Endothelial cell of umbilical vein (primary cell): ENCODE measurements at regions not wholly inside any gene's neighbourhood (a gene's known extent, or its start where the extent isn't known, plus 50 kb on each side); places are given as distances from the start of the nearest gene placed in this dataset.

Experiments
- BruUV-seq: library from RNA; stranded (reverse); fragments of 400-500 nt; replicated peaks from 2 replicates; lab custom pipeline; 2021; lab: Mats Ljungman, UMichigan
- CTCF ChIA-PET: fragments of 300-600, 350-600 bp; sonication (Branson Sonifier 250); formaldehyde crosslinking; loops from one replicate; lab custom pipeline; 2021; ENCODE audit warnings: antibody characterized with exemption, inconsistent platforms; lab: Charles Lee
- POLR2A ChIA-PET: fragments of 300-600, 350-600 bp; sonication (Branson Sonifier 250); formaldehyde crosslinking; loops from one replicate; lab custom pipeline; 2021; ENCODE audit warnings: antibody characterized with exemption, inconsistent platforms; lab: Charles Lee
- DNase-seq: peaks from one replicate; pipeline ENCODE4 v3.0.0-alpha.2; 2011; ENCODE audit warnings: low read depth, low spot score
- FAIRE-seq: peaks from 2 replicates; lab custom pipeline; 2011; peaks lifted over from hg19 to GRCh38; lab: Jason Lieb, UNC
- H2AFZ ChIP-seq: 2 replicates; pipeline ENCODE4 v1.6.0; 2012; ENCODE audit warnings: low read depth, low read length, control low read depth, inconsistent platforms
- H3K27ac ChIP-seq: 2 replicates; pipeline ENCODE4 v1.5.1; 2011; ENCODE audit warnings: low read depth, mild to moderate bottlenecking, control low read depth, low read length, moderate library complexity; ENCODE audit not compliant: insufficient read depth
- H3K27me3 ChIP-seq, 2 experiments: 2 replicates each; pipeline versions ENCODE4 v1.6.0 to v1.6.1; 2011; ENCODE audit warnings: low read length in 2 of 2, mixed read lengths in 1 of 2; ENCODE audit not compliant: control insufficient read depth in 2 of 2, insufficient read depth in 2 of 2
- H3K36me3 ChIP-seq, 2 experiments: 2 replicates in 1 of 2; 3 replicates in 1 of 2; pipeline ENCODE4 v1.5.1; 2011; ENCODE audit warnings: low read length in 2 of 2, mild to moderate bottlenecking in 1 of 2, moderate library complexity in 1 of 2; ENCODE audit not compliant: control insufficient read depth in 2 of 2, insufficient read depth in 2 of 2; ENCODE audit errors: extremely low read depth in 1 of 2
- H3K4me1 ChIP-seq: 3 replicates; pipeline ENCODE4 v1.5.1; 2011; ENCODE audit warnings: mild to moderate bottlenecking, low read length; ENCODE audit not compliant: control insufficient read depth, insufficient read depth; ENCODE audit errors: extremely low read depth
- H3K4me2 ChIP-seq: 2 replicates; pipeline ENCODE4 v1.6.1; 2011; ENCODE audit warnings: low read length, control low read depth, mixed read lengths; ENCODE audit not compliant: insufficient read depth
- H3K4me3 ChIP-seq, 3 experiments: fragments of 200-600 bp in 1 of 3; sonication (generic), shearing (Covaris generic) in 1 of 3; replicated peaks in 1 of 3; 2 replicates each; pipeline ENCODE4 v1.5.1; 2011 to 2016; ENCODE audit warnings: control low read depth in 3 of 3, low read length in 3 of 3, mild to moderate bottlenecking in 2 of 3, inconsistent platforms in 1 of 3, low read depth in 1 of 3, moderate library complexity in 1 of 3; ENCODE audit not compliant: insufficient read depth in 1 of 3
- H3K79me2 ChIP-seq: 2 replicates; pipeline ENCODE4 v1.6.0; 2012; ENCODE audit warnings: low read length, inconsistent platforms; ENCODE audit not compliant: control insufficient read depth, insufficient read depth
- H3K9ac ChIP-seq: replicated peaks from 2 replicates; pipeline ENCODE3; 2011; ENCODE audit warnings: low read length, control low read depth; ENCODE audit not compliant: insufficient read depth; ENCODE audit errors: extremely low read depth
- H3K9me1 ChIP-seq: replicated peaks from 3 replicates; pipeline ENCODE4 v1.6.0; 2011; ENCODE audit warnings: mild to moderate bottlenecking, low read length; ENCODE audit not compliant: control insufficient read depth, insufficient read depth; ENCODE audit errors: extremely low read depth
- H3K9me3 ChIP-seq: replicated peaks from 2 replicates; pipeline ENCODE4 v1.5.1; 2012; ENCODE audit warnings: low read length, inconsistent platforms; ENCODE audit not compliant: control insufficient read depth, insufficient read depth
- H4K20me1 ChIP-seq: replicated peaks from 2 replicates; pipeline ENCODE3; 2011; ENCODE audit warnings: mild to moderate bottlenecking, low read length; ENCODE audit not compliant: control insufficient read depth, insufficient read depth; ENCODE audit errors: extremely low read depth
- EZH2 ChIP-seq: IDR thresholded peaks from 2 replicates; pipeline ENCODE4 v1.6.1; 2012; ENCODE audit warnings: borderline replicate concordance, low read depth, mild to moderate bottlenecking, moderate library complexity, low read length, inconsistent platforms; ENCODE audit not compliant: severe bottlenecking
- FOS ChIP-seq: IDR thresholded peaks from 2 replicates; pipeline ENCODE4 v1.6.1; 2011; ENCODE audit warnings: mild to moderate bottlenecking, low read length, moderate library complexity, borderline replicate concordance; ENCODE audit not compliant: insufficient read depth
- GATA2 ChIP-seq: IDR thresholded peaks from 2 replicates; pipeline ENCODE4 v1.7.0; 2011; ENCODE audit warnings: low read depth, mild to moderate bottlenecking, moderate library complexity, mixed read lengths, low read length; ENCODE audit not compliant: insufficient read length, insufficient read depth
- JUN ChIP-seq: IDR thresholded peaks from 2 replicates; pipeline ENCODE4 v1.6.1; 2011; ENCODE audit warnings: borderline replicate concordance, low read depth; ENCODE audit not compliant: insufficient read length, insufficient read depth
- MYC ChIP-seq: IDR thresholded peaks from one replicate; pipeline ENCODE4 v1.6.1; 2011; ENCODE audit warnings: mild to moderate bottlenecking, low read depth, low read length
- POLR2A ChIP-seq: IDR thresholded peaks from 2 replicates; pipeline ENCODE4 v1.6.1; 2012; ENCODE audit warnings: low read depth, mild to moderate bottlenecking, control low read depth, low read length
- POLR2AphosphoS5 ChIP-seq: IDR thresholded peaks from 2 replicates; pipeline ENCODE4 v1.6.1; 2012; ENCODE audit warnings: low read depth, mild to moderate bottlenecking, control low read depth, low read length, moderate library complexity; ENCODE audit not compliant: insufficient read depth
- dilution Hi-C: fragments of 300-500 bp; cut with MboI; formaldehyde crosslinking; loops from one replicate; pipeline ENCODE4 v1.15.0; 2019; ENCODE audit warnings: low sequenced_read_pairs; ENCODE audit not compliant: extremely low pct_ligation_motif_present
- intact Hi-C: fragments of 100-400 bp; cut with micrococcal nuclease; formaldehyde crosslinking; loops from one replicate; pipeline ENCODE4 v1.10.0; 2022
- TF ChIP-seq, protein P1 (sequence below), 2 donors: IDR thresholded peaks; 1 replicate in 1 of 2; 2 replicates in 1 of 2; pipeline ENCODE4 v1.5.1; 2011; ENCODE audit warnings: low read length in 2 of 2, mild to moderate bottlenecking in 2 of 2, moderate library complexity in 2 of 2, control low read depth in 1 of 2, inconsistent platforms in 1 of 2, low read depth in 1 of 2; ENCODE audit not compliant: insufficient read depth in 1 of 2; ENCODE audit errors: extremely low read depth in 1 of 2
- TF ChIP-seq, protein P2 (sequence below): IDR thresholded peaks from 2 replicates; pipeline ENCODE4 v1.6.1; 2011; ENCODE audit not compliant: insufficient read depth, insufficient read length

- Histone ChIP-seq H3K4me1 (peaks cover 20% of the 10 kb centered on the region), H2AFZ (peak overlapping the region; percentile 30), H3K9ac (no peak overlapping the region), H3K9me1 (no peaks in the 10 kb centered on the region), H4K20me1 (no peaks in the 10 kb centered on the region), H3K27me3 (no peaks in the 10 kb centered on the region), H3K4me2 (peak overlapping the region; percentile 19), H3K9me3 (no peaks in the 10 kb centered on the region), H3K79me2 (no peaks in the 10 kb centered on the region), H3K36me3 (no peaks in the 10 kb centered on the region), H3K4me3 (no peak overlapping the region), H3K27ac (peak overlapping the region; percentile 29)
- intact Hi-C loops (no loop called here), dilution Hi-C loops (no loop called here)
- TF ChIP-seq JUN (no peak), POLR2AphosphoS5 (no peak), EZH2 (no peak), POLR2A (no peak), GATA2 (no peak), FOS (no peak), MYC (no peak)
- TF ChIP-seq, protein P1, sequence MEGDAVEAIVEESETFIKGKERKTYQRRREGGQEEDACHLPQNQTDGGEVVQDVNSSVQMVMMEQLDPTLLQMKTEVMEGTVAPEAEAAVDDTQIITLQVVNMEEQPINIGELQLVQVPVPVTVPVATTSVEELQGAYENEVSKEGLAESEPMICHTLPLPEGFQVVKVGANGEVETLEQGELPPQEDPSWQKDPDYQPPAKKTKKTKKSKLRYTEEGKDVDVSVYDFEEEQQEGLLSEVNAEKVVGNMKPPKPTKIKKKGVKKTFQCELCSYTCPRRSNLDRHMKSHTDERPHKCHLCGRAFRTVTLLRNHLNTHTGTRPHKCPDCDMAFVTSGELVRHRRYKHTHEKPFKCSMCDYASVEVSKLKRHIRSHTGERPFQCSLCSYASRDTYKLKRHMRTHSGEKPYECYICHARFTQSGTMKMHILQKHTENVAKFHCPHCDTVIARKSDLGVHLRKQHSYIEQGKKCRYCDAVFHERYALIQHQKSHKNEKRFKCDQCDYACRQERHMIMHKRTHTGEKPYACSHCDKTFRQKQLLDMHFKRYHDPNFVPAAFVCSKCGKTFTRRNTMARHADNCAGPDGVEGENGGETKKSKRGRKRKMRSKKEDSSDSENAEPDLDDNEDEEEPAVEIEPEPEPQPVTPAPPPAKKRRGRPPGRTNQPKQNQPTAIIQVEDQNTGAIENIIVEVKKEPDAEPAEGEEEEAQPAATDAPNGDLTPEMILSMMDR (IDR thresholded peaks at IDR 0.05; ENCODE audit: extremely low read depth in 1 of 2, insufficient read depth in 1 of 2, low read depth in 1 of 2, low read length in 2 of 2), result no peak
- TF ChIP-seq, protein P2, sequence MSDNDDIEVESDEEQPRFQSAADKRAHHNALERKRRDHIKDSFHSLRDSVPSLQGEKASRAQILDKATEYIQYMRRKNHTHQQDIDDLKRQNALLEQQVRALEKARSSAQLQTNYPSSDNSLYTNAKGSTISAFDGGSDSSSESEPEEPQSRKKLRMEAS, result no peak
- DNase-seq, result no peak
- no TSS peak for BruUV-seq
- ChIA-PET POLR2A (no interaction called here), CTCF (interaction anchor here (0.6 to 1.0 kb wide), 3 partner anchors 11 to 140 kb away, joined by 3 to 4 read pairs (median 3); no protein-coding TSS in a partner anchor)
- no peak for FAIRE-seq
These were observed 207.5 kb upstream of the CDKN3 start for GRCh38 chr14:54189333-54189732.
